NCI-H146 (cell line): ENCODE measurements at regions not wholly inside any gene's neighbourhood (a gene's known extent, or its start where the extent isn't known, plus 50 kb on each side); places are given as distances from the start of the nearest gene placed in this dataset.
"Not testable (repeated sequence)": the region's sequence is repeated elsewhere in the genome, so short reads cannot be mapped to it uniquely, and the experiment has no call there.

Source experiments
- DNase-seq: peaks from one replicate; lab custom pipeline; 2025; lab: John Stamatoyannopoulos, UW

GRCh38 chr12:105524961-105525360 lies 194.5 kb downstream of the C12orf75 start:
- DNase-seq, result no peak

DNA sequence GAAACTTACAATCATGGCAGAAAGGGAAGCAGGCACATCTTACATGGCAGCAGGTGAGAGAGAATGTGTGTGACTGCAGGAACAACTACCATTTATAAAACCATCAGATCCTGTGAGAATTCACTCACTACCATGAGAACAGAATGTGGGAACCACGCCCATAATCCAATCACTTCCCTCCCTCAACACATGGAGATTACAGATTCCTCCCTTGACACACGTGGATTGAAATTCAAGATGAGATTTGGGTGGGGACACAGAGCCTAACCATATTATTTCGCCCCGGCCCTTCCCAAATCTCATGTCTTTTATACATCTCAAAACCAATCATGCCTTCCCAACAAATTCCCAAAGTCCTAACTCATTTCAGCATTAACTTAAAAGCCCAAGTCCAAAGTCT lies 203.6 kb downstream of the C12orf75 start:
- no peak for DNase-seq

DNA sequence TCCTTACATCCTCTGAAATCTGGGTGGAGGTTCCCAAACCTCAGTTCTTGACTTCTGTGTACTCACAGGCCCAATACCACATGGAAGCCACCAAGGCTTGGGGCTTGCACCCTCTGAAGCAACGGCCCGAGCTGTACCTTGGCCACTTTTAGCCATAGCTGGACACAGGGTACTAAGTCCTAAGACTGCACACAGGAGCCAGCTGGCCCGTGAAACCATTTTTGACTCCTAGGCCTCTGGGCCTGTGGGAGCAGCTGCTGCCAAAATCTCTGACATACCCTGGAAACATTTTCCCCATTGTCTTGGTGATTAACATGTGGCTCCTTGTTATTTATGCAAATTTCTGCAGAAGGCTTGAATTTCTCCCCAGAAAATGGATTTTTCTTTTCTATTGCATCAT lies 204.5 kb downstream of the C12orf75 start:
- DNase-seq, result not testable (repeated sequence)

GRCh38 chr12:105538880-105539279 lies 208.4 kb downstream of the C12orf75 start:
- DNase-seq, result no peak

- DNase-seq, result no peak
These were observed 209.2 kb downstream of the C12orf75 start for GRCh38 chr12:105539735-105540134.

- DNase-seq, result no peak
These were observed 217.3 kb downstream of the C12orf75 start for GRCh38 chr12:105547786-105548185.

DNA sequence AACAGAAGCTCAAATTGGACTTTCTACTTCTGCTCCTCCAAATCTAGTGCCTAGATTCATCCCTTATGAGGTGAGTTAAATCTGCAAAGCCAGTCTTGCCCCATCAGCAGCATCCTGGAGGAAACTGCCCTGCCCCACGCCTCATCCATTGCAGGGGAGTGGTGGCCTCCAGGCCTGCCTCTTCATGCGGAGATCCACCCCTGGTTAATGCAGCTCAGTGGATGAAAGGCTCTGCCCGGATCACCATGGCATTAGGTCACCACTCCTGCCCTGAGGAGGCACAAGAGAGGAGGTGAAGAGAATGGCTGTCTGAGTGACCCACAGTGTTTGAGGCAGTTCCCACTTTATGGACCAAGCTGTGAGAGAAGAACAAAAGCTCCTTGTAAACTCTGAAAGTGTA lies 218.1 kb downstream of the C12orf75 start:
- no peak for DNase-seq

DNA sequence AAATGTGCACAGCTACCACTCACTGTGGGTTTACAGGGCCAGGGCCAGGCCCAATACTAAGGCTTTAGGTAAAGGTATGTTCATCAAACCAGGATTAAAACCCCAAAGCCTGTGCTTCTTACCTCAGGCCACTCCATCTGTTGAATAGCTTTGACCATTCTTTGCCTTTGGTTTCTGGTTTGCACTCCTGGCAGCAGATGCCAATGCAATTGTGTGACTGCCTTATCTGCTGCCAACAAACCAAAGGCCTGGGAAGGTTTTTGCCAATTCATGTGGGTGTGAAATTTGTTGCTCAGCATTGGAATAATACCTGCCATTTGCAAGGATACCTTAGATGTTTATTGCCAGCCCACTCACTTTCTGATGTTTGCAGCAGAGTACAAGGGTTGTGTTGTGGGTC lies 221.6 kb downstream of the C12orf75 start:
- DNase-seq, result no peak

GRCh38 chr12:105554223-105554678 lies 223.8 kb downstream of the C12orf75 start:
- DNase-seq, result no peak

DNA sequence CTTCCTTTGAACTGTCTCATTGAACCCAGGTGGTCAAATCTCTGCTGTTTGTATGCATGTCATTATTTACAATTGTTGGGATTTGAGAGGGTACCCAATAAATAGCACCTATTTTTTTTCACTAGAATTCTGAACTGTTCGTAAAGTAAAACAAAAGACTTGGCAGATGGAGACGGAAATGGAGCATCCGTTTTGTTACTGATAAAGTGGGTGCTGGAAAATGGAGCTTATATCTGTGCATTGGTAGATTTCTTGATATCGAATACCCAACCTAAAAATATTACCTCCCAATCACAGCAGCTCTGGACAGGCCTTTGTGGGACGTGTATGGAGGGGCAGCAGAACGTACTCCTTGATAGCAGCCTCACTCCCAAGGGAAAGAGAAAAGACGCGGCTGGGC lies 224.4 kb downstream of the C12orf75 start:
- DNase-seq, result no peak

GRCh38 chr12:105555556-105556295 lies 225.2 kb downstream of the C12orf75 start:
- DNase-seq, result no peak

DNA sequence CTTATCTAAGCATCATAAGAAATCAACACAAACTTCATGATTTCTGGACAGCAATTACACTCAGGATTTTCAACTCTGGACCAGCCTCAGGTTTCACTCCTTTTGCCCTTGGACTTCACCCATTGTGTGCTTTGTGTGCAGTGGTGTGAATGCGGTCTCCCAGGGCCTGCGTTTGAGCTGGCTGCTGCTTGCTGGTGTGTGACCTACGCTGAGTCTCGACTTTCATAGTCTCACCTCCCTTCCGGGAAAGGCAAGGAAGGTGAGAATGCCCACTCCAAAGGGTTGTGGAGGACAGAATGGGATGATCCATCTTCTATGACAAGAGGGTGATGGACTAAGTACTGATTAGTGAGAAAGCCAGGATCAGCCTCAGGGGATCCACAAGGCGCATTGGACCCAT lies 228.8 kb downstream of the C12orf75 start:
- no peak for DNase-seq

DNA sequence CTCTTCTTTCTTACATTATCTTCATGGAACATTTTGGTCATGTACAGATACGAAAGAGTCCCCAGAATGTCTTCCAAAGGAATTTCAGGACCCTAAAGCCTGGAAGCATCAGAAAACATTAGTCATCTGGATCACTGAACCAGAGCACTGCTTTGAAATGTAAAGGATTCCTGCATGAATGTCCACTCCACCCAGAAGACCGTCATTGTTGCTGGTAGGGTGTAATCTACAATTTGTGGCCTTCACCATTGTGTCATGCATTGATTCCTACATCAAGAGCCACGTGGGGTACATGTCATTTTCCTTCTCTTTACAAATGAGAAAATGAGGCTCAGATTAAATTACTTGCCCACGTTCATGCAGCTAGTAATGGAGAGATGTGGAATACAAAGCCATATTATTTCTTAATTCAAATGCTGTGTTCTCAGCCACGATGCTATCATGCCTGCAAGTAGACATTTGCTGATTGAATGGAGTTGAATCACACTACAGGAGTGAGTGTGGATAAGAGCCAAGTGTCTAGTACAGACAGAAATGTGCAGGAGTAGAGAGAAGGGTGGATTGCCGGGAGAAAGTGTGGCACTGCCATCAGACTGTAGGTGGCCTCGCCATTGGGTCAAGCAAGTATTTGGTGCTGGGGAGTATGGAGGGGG lies 231.2 kb downstream of the C12orf75 start:
- no peak for DNase-seq

GRCh38 chr12:105562199-105562971 lies 231.9 kb downstream of the C12orf75 start:
- DNase-seq, result peak; percentile 32

GRCh38 chr12:105567061-105567460 lies 236.6 kb downstream of the C12orf75 start:
- DNase-seq, result no peak

DNA sequence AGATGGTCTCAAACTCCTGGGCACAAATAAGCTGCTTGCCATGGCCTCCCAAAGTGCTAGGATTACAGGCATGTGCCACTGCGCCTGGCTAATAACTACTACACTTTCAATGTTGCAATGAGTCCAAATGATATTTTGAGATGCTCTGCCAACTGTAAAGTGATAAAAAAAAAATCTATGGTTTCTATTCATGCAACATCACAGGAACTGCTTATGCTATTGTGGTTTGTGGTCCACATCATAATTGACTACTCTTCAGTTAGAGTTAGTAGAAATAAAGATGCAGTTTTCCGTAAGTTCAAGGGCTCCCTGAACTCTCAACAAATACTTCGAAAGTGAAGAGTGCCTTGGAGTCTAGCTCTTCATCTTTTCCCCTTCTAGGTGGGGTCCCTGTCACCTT lies 239.4 kb downstream of the C12orf75 start:
- no peak for DNase-seq

DNA sequence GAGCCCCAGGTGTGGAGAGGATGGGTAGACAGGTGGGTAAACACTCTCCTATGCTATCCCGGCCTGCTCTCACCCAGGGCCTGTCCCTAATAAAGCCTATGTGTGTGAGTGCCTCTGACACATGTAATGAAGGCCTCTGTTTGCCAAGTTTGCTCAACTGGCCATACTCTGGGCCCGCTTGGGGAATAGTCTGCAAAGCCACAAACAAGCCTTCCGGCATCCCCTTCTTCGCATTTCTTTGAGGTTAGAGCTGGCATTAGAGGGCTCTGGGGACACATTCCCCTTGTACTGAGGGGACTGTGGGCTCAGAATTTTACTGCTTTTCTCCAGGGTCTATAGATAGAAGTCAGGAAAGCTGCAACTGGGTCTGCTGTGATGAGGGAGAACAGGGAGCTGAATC lies 240.5 kb downstream of the C12orf75 start:
- DNase-seq, result no peak

- no peak for DNase-seq
These were observed 243.1 kb downstream of the C12orf75 start for GRCh38 chr12:105573574-105573973.

DNA sequence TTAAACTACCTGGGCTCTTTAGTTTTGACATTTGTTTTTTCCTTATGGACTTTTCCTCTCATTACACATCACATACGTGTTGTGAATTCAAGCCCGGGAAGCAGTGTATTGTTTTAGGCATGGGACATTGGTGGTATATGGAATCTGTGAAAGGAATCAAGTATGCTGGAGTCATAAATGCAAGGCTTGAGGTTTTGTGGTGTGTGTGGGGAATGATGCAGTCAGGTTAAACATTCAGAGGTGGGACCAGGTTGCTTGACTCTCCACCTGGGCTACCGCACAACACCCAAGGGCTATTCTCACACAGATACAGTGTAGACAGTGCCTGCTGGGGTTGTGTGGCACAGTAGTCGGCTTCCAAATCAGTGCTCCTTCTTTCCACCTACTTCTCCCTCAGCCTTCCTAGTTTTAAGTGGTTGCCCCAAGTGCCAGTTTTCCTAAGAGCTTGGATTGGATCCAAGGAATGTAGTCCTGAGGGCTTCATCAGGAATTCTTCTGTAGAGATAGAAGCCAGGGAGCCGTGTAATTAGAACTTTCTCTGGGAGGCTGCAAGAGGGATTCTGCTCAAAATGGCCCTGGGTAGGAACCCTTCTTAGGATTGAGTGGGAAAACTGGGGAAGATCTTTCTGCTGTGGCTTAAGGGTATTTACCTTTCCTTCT lies 243.7 kb downstream of the C12orf75 start:
- DNase-seq, result no peak

GRCh38 chr12:105575235-105575634 lies 244.7 kb downstream of the C12orf75 start:
- DNase-seq, result no peak

- DNase-seq, result no peak
These were observed 245.8 kb downstream of the C12orf75 start for GRCh38 chr12:105576261-105576660.

DNA sequence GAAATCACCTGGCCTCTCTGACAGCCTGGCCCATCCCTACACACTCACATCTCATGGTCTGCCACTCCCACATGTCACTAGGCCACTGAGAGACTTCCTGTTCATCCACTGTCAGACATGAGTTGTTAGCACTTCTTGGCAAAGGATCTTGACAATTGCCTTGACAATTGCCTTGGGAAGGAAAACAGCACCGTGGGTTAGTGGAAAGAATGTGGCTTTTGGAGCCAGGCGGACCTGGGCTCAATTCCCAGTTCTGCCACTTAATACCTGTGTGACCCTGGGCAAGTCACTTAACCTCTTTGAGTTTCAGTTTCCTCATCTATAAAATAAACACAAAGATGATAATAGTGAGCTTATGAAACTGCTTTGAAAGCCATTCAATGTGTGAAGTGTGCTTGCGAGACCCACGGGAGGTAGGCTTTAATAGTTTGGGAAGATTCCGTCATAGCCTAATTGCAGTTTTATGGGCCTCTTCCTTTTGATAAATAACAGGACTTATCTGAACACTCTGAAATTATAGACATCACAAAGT lies 250.4 kb downstream of the C12orf75 start:
- no peak for DNase-seq
